CD4-positive, alpha-beta T cell treated with Interleukin-1 beta for 1 hour (primary cell): ENCODE measurements at regions not wholly inside any gene's neighbourhood (a gene's known extent, or its start where the extent isn't known, plus 50 kb on each side); places are given as distances from the start of the nearest gene placed in this dataset.
"Not testable (repeated sequence)": the region's sequence is repeated elsewhere in the genome, so short reads cannot be mapped to it uniquely, and the experiment has no call there.

ENCODE experiments used
- DNase-seq, 2 donors: peaks; one replicate each; pipeline ENCODE4 v3.0.0-alpha.2; 2020 to 2022

- DNase-seq: no peak
Measured at GRCh38 chr7:145916776-145917175, 199.8 kb upstream of the CNTNAP2 start.

- DNase-seq: no peak
Measured at GRCh38 chr7:145915679-145916078, 200.9 kb upstream of the CNTNAP2 start.

- no peak for DNase-seq
Measured at GRCh38 chr7:145909991-145910513, 206.5 kb upstream of the CNTNAP2 start.

GRCh38 chr7:145903658-145904057, 212.9 kb upstream of the CNTNAP2 start:
- no peak for DNase-seq

GRCh38 chr7:145902123-145902522, 214.5 kb upstream of the CNTNAP2 start:
- no peak for DNase-seq

GRCh38 chr7:145899938-145900337, 216.7 kb upstream of the CNTNAP2 start:
- DNase-seq: no peak

- no peak for DNase-seq
Measured at GRCh38 chr7:145893925-145894535, 222.6 kb upstream of the CNTNAP2 start.

GRCh38 chr7:145884716-145885514, 231.7 kb upstream of the CNTNAP2 start:
- DNase-seq: no peak

- no peak for DNase-seq
Measured at GRCh38 chr7:145876376-145876775, 240.2 kb upstream of the CNTNAP2 start.

GRCh38 chr7:145875267-145875666, 241.3 kb upstream of the CNTNAP2 start:
- DNase-seq: no peak

GRCh38 chr7:145868935-145869334, 247.7 kb upstream of the CNTNAP2 start:
- no peak for DNase-seq

GRCh38 chr7:145862212-145862611, 254.4 kb upstream of the CNTNAP2 start:
- DNase-seq: no peak

GRCh38 chr7:145860809-145861208, 255.8 kb upstream of the CNTNAP2 start:
- DNase-seq: no peak

- DNase-seq: no peak
Measured at GRCh38 chr7:145850636-145851035, 266.0 kb upstream of the CNTNAP2 start.

- no peak for DNase-seq
Measured at GRCh38 chr7:145848691-145849090, 267.9 kb upstream of the CNTNAP2 start.

- DNase-seq: no peak
Measured at GRCh38 chr7:145845345-145845744, 271.3 kb upstream of the CNTNAP2 start.

GRCh38 chr7:145839814-145840213, 276.8 kb upstream of the CNTNAP2 start:
- no peak for DNase-seq

GRCh38 chr7:145831616-145832206, 284.9 kb upstream of the CNTNAP2 start:
- no peak for DNase-seq

- no peak for DNase-seq
Measured at GRCh38 chr7:145817687-145818086, 298.9 kb upstream of the CNTNAP2 start.

- DNase-seq: no peak
Measured at GRCh38 chr7:145812218-145812617, 304.4 kb upstream of the CNTNAP2 start.

GRCh38 chr7:145805496-145805895, 311.1 kb upstream of the CNTNAP2 start:
- DNase-seq: not testable (repeated sequence)

- DNase-seq: no peak
Measured at GRCh38 chr7:145797507-145797906, 319.1 kb upstream of the CNTNAP2 start.

- no peak for DNase-seq
Measured at GRCh38 chr7:145795132-145795531, 321.5 kb upstream of the CNTNAP2 start.
